Right cardiac atrium (tissue), 5 donors: ENCODE measurements at regions not wholly inside any gene's neighbourhood (a gene's known extent, or its start where the extent isn't known, plus 50 kb on each side); places are given as distances from the start of the nearest gene placed in this dataset.

ENCODE experiments used
- ATAC-seq, 2 donors: fragments of 200-7000 bp; cut with Tn5 transposase; one replicate each; pipeline versions ENCODE4 v1.8.0 to v1.9.1; 2020; ENCODE audit warnings: moderate library complexity in 2 of 2, mild to moderate bottlenecking in 1 of 2
- DNase-seq, 3 donors: peaks; one replicate each; pipeline ENCODE4 v3.0.0-alpha.2; 2020
- H3K27ac ChIP-seq: one replicate; pipeline ENCODE4 v1.5.1; 2013; ENCODE audit warnings: mild to moderate bottlenecking, low read length, control low read depth, moderate library complexity
- H3K27me3 ChIP-seq: one replicate; pipeline ENCODE4 v1.6.1; 2013; ENCODE audit not compliant: control insufficient read depth, insufficient read depth
- H3K4me1 ChIP-seq: one replicate; pipeline ENCODE4 v1.6.1; 2013; ENCODE audit warnings: low read length; ENCODE audit not compliant: control insufficient read depth, insufficient read depth
- H3K4me3 ChIP-seq: one replicate; pipeline ENCODE4 v1.5.1; 2013; ENCODE audit warnings: low read length, control low read depth
- H3K9me3 ChIP-seq: one replicate; pipeline ENCODE4 v1.6.1; 2013; ENCODE audit warnings: low read length; ENCODE audit not compliant: control insufficient read depth
- WGBS: extraction: QIAGEN DNeasy Blood & Tissue Kit; methylation state at CpG from one replicate; pipeline ENCODE4 v1.1.7; 2013; 5-methylcytosine and 5-hydroxymethylcytosine counted together
- intact Hi-C, 4 donors: fragments of 100-400 bp; cut with DNase I; formaldehyde crosslinking; loops; one replicate each; pipeline versions ENCODE4 v1.11.0 to v1.14.0; 2022 to 2023
- donor health status: healthy with polysubstance abuse.
- donor health status: DM: no; HTN: yes; CAD: no.
- donor health status: DM: no; HTN: no; CAD: no.
- donor health status: DM: no; HTN: yes; CAD: no; lungs with severe emphysema.
- donor health status: DM: yes; HTN: yes; CAD: no.

DNA sequence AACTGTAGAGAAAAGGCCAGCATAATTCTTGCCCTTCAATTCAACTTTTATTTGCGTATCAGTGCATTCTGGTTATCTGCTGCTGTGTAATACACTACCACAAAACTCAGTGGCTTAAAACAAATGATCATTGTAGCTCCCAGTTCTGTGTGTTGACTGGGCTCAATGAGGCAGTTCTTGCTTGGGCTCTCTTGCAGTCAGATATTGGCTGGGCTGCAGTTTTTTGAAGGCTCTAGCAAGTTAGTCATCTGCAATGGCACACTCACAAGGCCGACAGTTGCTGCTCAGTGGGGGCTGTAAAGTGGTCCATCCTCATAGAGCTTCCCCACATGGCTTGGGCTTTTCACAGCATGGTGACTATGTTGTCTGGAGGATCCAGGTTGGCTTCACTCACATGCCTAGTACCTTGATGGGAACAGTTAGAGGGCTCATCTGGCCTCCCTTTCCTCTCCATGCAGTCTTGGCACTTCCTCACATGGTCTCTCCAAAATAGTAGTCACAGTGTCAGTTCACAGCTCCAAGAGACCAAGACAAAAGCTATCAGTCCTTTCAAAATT, 110.6 kb upstream of the TNP1 start:
- Histone ChIP-seq H3K4me3 (no peak overlapping the region), H3K4me1 (peaks cover 10% of the 10 kb centered on the region), H3K27ac (peak overlapping the region; percentile 60), H3K27me3 (no peaks in the 10 kb centered on the region), H3K9me3 (no peaks in the 10 kb centered on the region)
- WGBS = 69% methylated on average over 2 of the region's 2 CpGs
- intact Hi-C loops = no loop called here
- ATAC-seq (peak; percentile 67 to 76), DNase-seq (peak; percentile 52 to 61 (median 56))

DNA sequence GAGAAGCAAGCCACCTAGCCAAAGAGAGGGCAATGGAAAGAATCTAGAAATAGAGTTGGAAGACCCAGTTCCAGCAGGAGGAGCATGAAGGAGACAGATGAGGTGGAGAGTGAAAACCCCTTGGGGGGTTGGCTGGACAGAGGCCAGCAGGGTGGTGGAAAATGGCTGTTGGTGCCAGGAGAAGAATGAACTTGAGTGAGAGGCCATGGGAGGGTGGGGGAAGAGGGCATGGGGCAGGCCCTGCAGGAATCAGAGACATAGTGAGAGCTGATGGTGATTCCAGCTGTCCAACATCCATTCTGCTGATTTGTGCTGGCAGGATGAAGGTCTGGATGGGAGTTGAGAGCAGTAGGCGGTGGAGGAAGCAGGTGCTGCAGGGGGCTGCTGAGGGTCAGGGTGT, 108.0 kb upstream of the TNP1 start:
- intact Hi-C loops = no loop called here
- Histone ChIP-seq H3K27ac (no peak overlapping the region), H3K9me3 (no peaks in the 10 kb centered on the region), H3K4me3 (no peak overlapping the region), H3K27me3 (no peaks in the 10 kb centered on the region), H3K4me1 (peaks cover 5% of the 10 kb centered on the region)
- ATAC-seq (no peak), DNase-seq (peak in 2 of 3 donors; percentile 52 to 53)
- 83% methylated on average over 1 of the region's 1 CpG for WGBS

DNA sequence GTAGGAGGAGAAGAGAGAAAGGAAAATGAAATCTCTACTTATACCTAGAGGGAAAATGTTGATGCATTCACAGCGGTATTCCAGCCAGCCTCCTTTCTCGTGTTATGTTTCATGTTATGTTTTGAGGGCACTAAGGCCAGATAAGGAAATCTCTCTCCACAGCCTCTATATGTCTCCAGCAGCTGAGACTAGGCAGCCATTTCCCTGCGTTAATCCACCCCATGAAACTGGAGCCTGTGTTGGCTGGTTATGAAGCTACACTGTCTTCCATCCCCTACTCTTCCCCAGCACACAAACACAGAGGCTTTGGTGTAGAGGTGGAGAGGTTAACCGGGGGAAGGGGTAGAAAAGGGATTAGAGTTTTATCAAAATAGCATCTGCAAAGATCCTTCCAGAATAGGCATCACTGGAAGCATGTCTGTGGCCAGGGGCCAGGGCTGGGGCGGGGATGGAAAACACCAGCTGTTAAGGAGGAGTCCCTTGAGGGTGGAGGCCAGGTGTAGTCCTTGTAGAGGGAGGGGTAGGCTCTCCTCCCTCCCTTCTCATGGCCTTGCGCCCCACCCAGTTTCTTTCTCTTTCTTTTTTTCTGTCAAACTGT, 100.9 kb upstream of the TNP1 start:
- ATAC-seq (no peak), DNase-seq (no peak)
- H3K4me1 ChIP-seq = peaks cover 3% of the 10 kb centered on the region
- no peaks in the 10 kb centered on the region for H3K27me3 ChIP-seq
- no peak overlapping the region for H3K4me3 ChIP-seq
- H3K27ac ChIP-seq = no peak overlapping the region
- WGBS = 90% methylated on average over 6 of the region's 6 CpGs
- no peaks in the 10 kb centered on the region for H3K9me3 ChIP-seq
- intact Hi-C loops = no loop called here

DNA sequence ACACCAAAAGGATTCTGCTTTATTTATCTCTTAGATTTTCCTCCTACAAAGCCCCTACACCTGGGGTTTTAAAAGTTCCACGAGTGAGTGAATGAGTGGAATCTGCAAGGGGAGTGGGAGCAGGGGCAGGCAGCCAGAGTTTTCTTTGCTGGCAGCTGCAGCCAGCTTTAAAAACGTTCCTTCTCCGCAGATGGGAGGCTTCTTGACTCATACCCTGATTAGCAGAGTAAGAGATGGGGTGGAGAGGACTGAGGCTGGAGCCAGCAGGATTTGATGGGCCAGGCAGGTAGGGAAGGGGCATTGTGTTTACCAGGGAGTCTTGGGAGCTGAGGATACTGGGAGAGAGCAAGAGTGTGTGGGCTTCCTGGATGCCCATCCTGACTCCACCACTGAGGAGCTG, 99.6 kb upstream of the TNP1 start:
- no peaks in the 10 kb centered on the region for H3K27me3 ChIP-seq
- 49% methylated on average over 3 of the region's 3 CpGs for WGBS
- ATAC-seq = no peak
- H3K4me1 ChIP-seq = peaks cover 3% of the 10 kb centered on the region
- intact Hi-C loops = no loop called here
- DNase-seq = no peak
- H3K4me3 ChIP-seq = no peak overlapping the region
- H3K27ac ChIP-seq = no peak overlapping the region
- no peaks in the 10 kb centered on the region for H3K9me3 ChIP-seq

DNA sequence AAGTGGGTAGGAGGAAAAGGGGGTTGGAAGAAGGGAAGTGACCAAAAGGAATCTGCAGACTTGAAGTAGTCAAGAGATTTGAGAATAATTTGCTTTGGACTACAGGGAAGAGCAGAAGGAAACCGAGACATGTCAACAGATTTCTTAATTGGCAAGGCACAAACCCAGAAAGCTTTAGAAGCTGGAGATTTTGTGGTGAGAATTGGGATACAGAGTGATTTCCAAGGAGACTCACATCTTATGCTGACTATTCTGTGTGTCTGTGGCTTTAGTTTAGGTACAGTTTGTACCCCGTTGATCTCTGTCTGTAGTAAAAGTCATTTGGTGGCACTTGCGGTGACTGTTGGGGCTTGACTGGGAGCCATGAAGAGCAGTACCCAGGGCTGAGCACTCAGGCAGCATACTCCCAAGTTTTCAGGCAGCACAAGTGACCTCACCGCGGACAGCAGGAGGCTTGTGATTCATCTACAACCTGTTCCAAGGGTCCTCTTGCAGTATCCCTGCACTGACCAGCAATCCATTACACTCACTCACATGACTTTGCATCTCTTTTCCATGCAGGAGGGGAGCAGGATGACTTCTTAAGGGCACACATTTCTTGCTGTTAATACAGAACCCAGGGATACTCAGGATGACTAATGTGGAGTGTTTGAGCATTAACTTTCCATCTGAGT, 97.1 kb upstream of the TNP1 start:
- no peak overlapping the region for H3K4me3 ChIP-seq
- WGBS = 75% methylated on average over 5 of the region's 5 CpGs
- peak; percentile 57 to 61 for ATAC-seq
- intact Hi-C loops = no loop called here
- no peak overlapping the region for H3K27ac ChIP-seq
- H3K4me1 ChIP-seq = peaks cover 3% of the 10 kb centered on the region
- DNase-seq = peak in 1 of 3 donors; percentile 49
- H3K9me3 ChIP-seq = no peaks in the 10 kb centered on the region
- no peaks in the 10 kb centered on the region for H3K27me3 ChIP-seq

DNA sequence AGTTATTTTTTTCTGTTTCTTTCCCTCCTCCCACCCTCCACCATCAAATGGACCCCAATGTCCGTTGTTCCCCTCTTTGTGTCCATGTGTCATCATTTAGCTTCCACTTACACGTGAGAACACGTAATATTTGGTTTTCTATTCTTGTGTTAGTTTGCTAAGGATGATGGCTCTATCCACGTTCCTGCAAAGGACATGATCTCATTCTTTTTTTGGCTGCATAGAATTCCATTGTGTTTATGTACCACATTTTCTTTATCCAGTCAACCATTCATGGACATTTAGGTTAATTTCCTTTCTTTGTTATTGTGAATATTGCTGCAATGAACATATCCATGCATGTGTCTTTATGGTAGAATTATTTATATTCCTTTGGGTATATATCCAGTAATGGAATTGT, 91.3 kb upstream of the TNP1 start:
- Histone ChIP-seq H3K4me1 (no peaks in the 10 kb centered on the region), H3K4me3 (no peak overlapping the region), H3K27ac (no peak overlapping the region), H3K27me3 (no peaks in the 10 kb centered on the region), H3K9me3 (no peaks in the 10 kb centered on the region)
- intact Hi-C loops = no loop called here
- 68% methylated on average over 4 of the region's 4 CpGs for WGBS
- ATAC-seq = no peak
- no peak for DNase-seq

DNA sequence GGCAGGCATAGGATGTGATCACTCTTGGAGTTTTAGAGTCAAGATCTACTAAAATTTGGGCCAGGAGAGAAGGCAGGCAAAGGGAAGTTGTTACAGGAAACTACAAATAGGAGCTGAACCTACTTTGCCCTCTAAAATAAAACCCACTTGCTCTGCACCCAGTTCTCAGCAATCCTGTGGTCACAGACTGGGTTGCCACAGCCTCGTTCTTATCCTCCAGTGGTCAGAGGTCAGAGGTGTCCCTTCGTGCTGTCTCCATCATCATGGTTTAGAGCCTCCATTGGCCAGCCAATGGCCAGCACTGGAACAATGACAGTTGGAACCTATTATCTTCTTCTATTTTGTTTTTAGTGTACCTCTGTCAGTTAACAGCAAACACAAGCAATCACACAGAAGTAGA, 90.7 kb upstream of the TNP1 start:
- WGBS = 71% methylated on average over 2 of the region's 2 CpGs
- DNase-seq = no peak
- intact Hi-C loops = no loop called here
- no peaks in the 10 kb centered on the region for H3K9me3 ChIP-seq
- H3K4me1 ChIP-seq = no peaks in the 10 kb centered on the region
- no peak for ATAC-seq
- H3K27me3 ChIP-seq = no peaks in the 10 kb centered on the region
- no peak overlapping the region for H3K4me3 ChIP-seq
- H3K27ac ChIP-seq = no peak overlapping the region

DNA sequence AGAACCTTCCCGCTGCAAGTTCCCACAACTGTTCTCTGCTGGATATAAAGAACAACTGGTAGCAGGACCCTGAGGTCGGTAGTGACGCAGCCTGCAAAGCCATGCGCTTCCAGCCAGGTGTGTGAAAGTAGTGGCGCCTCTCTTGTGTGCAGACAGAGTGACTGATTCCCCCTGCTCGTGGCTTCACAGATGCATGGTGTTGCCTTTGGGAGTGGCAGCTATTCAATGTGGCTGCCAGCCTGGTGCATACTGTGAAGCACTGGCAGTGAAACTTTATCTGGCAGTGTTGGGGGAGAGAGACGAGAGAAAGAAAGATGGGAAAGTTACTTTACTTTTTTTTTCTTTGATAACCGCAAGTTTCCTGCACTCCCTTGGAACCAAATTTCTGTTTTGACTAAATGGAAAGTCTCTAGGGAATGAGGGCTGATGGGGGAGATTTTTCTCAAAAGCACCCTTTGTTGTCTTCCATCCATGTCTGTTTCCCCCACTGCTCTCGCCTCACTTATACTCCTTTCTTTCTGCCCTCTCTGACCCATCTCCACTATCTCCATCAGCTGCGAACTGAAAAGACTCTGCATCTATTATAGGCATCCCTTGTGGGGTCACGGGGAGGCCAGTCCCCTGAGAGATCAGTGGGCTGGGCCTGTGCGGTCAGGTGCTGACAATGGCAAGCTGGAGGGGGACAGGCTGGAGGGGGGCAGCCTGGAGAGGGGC, 90.0 kb upstream of the TNP1 start:
- no peaks in the 10 kb centered on the region for H3K4me1 ChIP-seq
- intact Hi-C loops = no loop called here
- H3K4me3 ChIP-seq = no peak overlapping the region
- DNase-seq (no peak), ATAC-seq (peak in 1 of 2 donors; percentile 36)
- no peak overlapping the region for H3K27ac ChIP-seq
- 67% methylated on average over 12 of the region's 12 CpGs for WGBS
- H3K27me3 ChIP-seq = no peaks in the 10 kb centered on the region
- H3K9me3 ChIP-seq = no peaks in the 10 kb centered on the region

DNA sequence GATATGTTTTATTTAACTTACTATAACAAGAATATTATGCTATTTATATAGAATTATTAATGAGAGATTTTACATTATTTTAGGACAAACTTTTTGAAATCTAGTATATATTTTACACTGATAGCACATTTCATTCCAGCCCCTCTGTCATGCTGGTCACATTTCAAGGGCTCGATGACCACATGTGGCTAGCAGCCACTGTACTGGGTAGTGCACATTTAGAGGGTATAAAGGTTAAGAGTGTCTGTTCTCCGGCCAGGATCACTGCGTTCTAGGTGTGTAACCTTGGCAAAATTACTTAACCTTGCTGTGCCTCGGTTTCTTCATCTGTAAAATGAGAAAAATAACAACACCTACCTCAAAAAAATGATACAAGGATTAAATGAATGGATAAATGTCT, 87.2 kb upstream of the TNP1 start:
- WGBS = 85% methylated on average over 4 of the region's 4 CpGs
- Histone ChIP-seq H3K27me3 (no peaks in the 10 kb centered on the region), H3K9me3 (no peaks in the 10 kb centered on the region), H3K4me3 (no peak overlapping the region), H3K4me1 (no peaks in the 10 kb centered on the region), H3K27ac (no peak overlapping the region)
- intact Hi-C loops = no loop called here
- DNase-seq = no peak
- no peak for ATAC-seq

DNA sequence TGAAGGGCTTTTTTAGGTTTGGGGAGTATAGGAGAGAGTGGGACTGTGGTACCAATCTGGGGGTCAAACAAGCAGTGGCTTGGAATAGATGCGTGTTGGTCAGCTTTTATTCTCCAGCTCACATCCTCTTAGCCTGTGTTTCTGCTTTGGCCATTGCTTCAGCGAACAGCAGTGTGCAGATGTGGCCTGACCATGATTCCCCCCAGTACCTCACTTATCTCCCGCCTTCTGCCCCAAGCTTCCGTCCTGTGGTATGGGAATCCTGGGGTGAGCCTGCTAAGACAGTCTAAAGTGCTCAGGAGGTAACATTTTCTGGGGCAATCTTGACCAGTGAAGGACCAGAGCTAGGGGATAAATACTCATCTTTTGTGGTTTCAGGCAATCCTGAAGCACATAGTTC, 84.9 kb upstream of the TNP1 start:
- intact Hi-C loops = no loop called here
- H3K4me3 ChIP-seq = no peak overlapping the region
- H3K27ac ChIP-seq = no peak overlapping the region
- DNase-seq (no peak), ATAC-seq (no peak)
- H3K4me1 ChIP-seq = no peaks in the 10 kb centered on the region
- H3K27me3 ChIP-seq = no peaks in the 10 kb centered on the region
- H3K9me3 ChIP-seq = no peaks in the 10 kb centered on the region
- WGBS = 96% methylated on average over 4 of the region's 4 CpGs

DNA sequence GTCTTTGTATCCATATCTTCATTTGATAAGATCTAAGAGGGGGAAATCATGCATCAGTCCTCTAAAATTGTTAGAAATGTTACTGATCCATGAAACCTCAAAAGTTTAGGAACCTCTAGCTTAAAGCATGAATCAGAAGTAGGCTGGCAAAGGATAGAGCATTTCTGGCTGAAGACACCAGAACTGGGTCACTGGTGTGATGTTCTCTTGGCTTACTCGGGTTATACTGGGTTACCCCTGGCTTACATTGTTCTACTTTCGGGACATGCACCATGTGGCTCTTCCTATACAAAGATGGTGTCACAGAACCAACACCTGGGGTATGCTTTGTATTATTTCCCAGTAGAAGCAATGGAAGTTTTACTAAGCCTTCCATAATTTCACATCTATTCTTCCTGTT, 83.2 kb upstream of the TNP1 start:
- intact Hi-C loops = no loop called here
- DNase-seq (no peak), ATAC-seq (no peak)
- H3K4me1 ChIP-seq = no peaks in the 10 kb centered on the region
- H3K27ac ChIP-seq = no peak overlapping the region
- no peaks in the 10 kb centered on the region for H3K27me3 ChIP-seq
- WGBS = 91% methylated on average over 2 of the region's 2 CpGs
- no peaks in the 10 kb centered on the region for H3K9me3 ChIP-seq
- H3K4me3 ChIP-seq = no peak overlapping the region
